GM23248 (cell line): ENCODE measurements at regions not wholly inside any gene's neighbourhood (a gene's known extent, or its start where the extent isn't known, plus 50 kb on each side); places are given as distances from the start of the nearest gene placed in this dataset.

Experiments used
- DNase-seq: peaks from one replicate; pipeline ENCODE4 v3.0.0-alpha.2; 2015
- H2AFZ ChIP-seq: fragments of 200-600 bp; sonication (generic); 2 replicates; pipeline ENCODE4 v1.6.1; 2016; ENCODE audit warnings: antibody characterized with exemption
- H3F3A ChIP-seq: fragments of 200-600 bp; sonication (generic); 2 replicates; pipeline ENCODE4 v1.6.1; 2016; ENCODE audit warnings: mild to moderate bottlenecking, antibody characterized with exemption, mixed run types; ENCODE audit not compliant: insufficient read depth
- H3K27ac ChIP-seq: fragments of 200-600 bp; sonication (generic); 2 replicates; pipeline ENCODE4 v1.5.1; 2016; ENCODE audit warnings: mild to moderate bottlenecking
- H3K27me3 ChIP-seq: fragments of 200-600 bp; sonication (generic); replicated peaks from 2 replicates; pipeline ENCODE4 v1.6.1; 2016; ENCODE audit warnings: mild to moderate bottlenecking; ENCODE audit not compliant: insufficient read depth
- H3K36me3 ChIP-seq: fragments of 200-600 bp; sonication (generic); 2 replicates; pipeline ENCODE4 v1.6.1; 2016; ENCODE audit warnings: low read depth, mild to moderate bottlenecking
- H3K4me1 ChIP-seq: fragments of 200-600 bp; sonication (generic); 2 replicates; pipeline ENCODE4 v1.6.1; 2016; ENCODE audit warnings: mild to moderate bottlenecking; ENCODE audit not compliant: insufficient read depth
- H3K4me2 ChIP-seq: fragments of 200-600 bp; sonication (generic); one replicate; pipeline ENCODE4 v1.6.1; 2016; ENCODE audit warnings: mild to moderate bottlenecking; ENCODE audit not compliant: unreplicated experiment
- H3K4me3 ChIP-seq: fragments of 200-600 bp; sonication (generic); 2 replicates; pipeline ENCODE4 v1.5.1; 2016; ENCODE audit warnings: mild to moderate bottlenecking
- H3K79me2 ChIP-seq: fragments of 200-600 bp; sonication (generic); 2 replicates; pipeline ENCODE4 v1.6.1; 2016; ENCODE audit warnings: mild to moderate bottlenecking; ENCODE audit not compliant: insufficient read depth
- H3K9ac ChIP-seq: fragments of 200-600 bp; sonication (generic); 2 replicates; pipeline ENCODE4 v1.6.1; 2016; ENCODE audit warnings: mild to moderate bottlenecking
- H3K9me2 ChIP-seq: fragments of 200-600 bp; sonication (generic); 2 replicates; pipeline ENCODE4 v1.6.1; 2016; ENCODE audit warnings: mixed run types, mild to moderate bottlenecking, moderate library complexity; ENCODE audit not compliant: insufficient read depth
- H3K9me3 ChIP-seq: fragments of 200-600 bp; sonication (generic); one replicate; pipeline ENCODE4 v1.6.1; 2017; ENCODE audit warnings: low read depth
- H4K20me1 ChIP-seq: fragments of 200-600 bp; sonication (generic); 2 replicates; pipeline ENCODE4 v1.6.0; 2016; ENCODE audit not compliant: insufficient read depth
- EZH2 ChIP-seq: fragments of 200-600 bp; sonication (generic); IDR thresholded peaks from 2 replicates; pipeline ENCODE4 v1.6.1; 2018; ENCODE audit warnings: antibody characterized with exemption, mild to moderate bottlenecking; ENCODE audit not compliant: insufficient read depth, poor library complexity, severe bottlenecking
- EZH2phosphoT487 ChIP-seq: fragments of 200-600 bp; sonication (generic); IDR thresholded peaks from 2 replicates; pipeline ENCODE4 v1.6.1; 2018; ENCODE audit warnings: antibody characterized with exemption, moderate library complexity, mild to moderate bottlenecking, low read depth; ENCODE audit not compliant: insufficient read depth
- WGBS, 2 experiments: methylation state at CpG; one replicate each; pipeline ENCODE4 v1.1.6; 2015 to 2017; ENCODE audit warnings: low lambda C conversion rate in 2 of 2, low coverage in 1 of 2; ENCODE audit errors: missing lambda C conversion rate in 2 of 2; 5-methylcytosine and 5-hydroxymethylcytosine counted together
- in situ Hi-C: fragments of 300-500 bp; cut with MboI; formaldehyde crosslinking; loops from 2 replicates; pipeline ENCODE4 v1.15.0; 2020

DNA sequence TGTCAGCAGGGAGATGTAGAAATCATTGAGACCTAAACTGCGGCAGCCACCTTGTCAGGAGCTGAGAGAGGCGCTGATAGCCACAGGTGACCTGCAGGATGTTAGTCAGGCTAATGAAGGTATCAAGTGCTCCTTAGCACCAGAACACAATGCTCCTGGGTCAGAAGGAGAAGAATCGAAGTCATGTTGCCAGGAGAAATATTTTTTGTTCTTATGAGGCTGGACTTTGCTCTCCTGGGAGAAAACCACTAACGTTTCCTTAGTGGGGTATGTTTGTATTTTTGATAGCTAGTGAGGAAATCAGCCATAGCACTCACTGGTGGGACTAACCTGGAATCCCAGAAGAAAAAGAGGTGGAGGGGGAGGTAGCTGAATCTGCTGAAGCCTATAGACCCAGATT is 120.9 kb upstream of the LRFN2 start:
- TF ChIP-seq EZH2 = no peak
- TF ChIP-seq EZH2phosphoT487 = no peak
- no peaks in the 10 kb centered on the region for H3K36me3 ChIP-seq
- no peak overlapping the region for H3K9ac ChIP-seq
- no peaks in the 10 kb centered on the region for H3K4me1 ChIP-seq
- no peaks in the 10 kb centered on the region for H3K9me3 ChIP-seq
- H3K27ac ChIP-seq = no peak overlapping the region
- no peaks in the 10 kb centered on the region for H4K20me1 ChIP-seq
- H3F3A ChIP-seq = no peaks in the 10 kb centered on the region
- in situ Hi-C loops = no loop called here
- no peaks in the 10 kb centered on the region for H3K9me2 ChIP-seq
- peaks cover 10% of the 10 kb centered on the region; the same call in 1 of the 2 replicates for H3K27me3 ChIP-seq
- no peak overlapping the region for H3K4me3 ChIP-seq
- no peak for DNase-seq
- H2AFZ ChIP-seq = no peak overlapping the region
- H3K79me2 ChIP-seq = no peaks in the 10 kb centered on the region
- H3K4me2 ChIP-seq = no peak overlapping the region
- 36 to 38% methylated on average over 4 of the region's 4 CpGs for WGBS, 2 experiments

DNA sequence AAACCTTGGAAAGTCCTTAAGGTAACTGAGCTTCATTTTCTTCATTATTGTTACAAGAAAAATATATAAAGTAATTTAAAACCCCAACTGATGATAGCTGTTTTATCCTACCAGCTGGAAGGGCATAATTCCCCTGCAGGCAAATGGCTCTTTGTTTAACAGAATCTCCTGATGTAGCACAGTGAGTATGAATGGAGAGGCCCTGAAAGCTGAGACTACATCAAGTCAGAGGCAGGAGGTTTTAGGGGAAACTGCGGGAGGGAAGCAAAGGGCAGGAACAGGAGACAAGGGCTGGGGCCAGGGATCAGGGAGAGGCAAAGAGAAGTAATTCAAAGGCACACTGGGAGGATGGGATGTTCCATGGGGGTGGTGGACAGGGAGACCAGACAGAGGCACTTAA is 119.0 kb upstream of the LRFN2 start:
- Histone ChIP-seq H2AFZ (no peak overlapping the region), H3K27ac (no peak overlapping the region), H3K9me2 (no peaks in the 10 kb centered on the region), H3K4me3 (no peak overlapping the region), H3K79me2 (no peaks in the 10 kb centered on the region), H3K4me1 (no peaks in the 10 kb centered on the region), H3K9me3 (no peaks in the 10 kb centered on the region), H3K36me3 (no peaks in the 10 kb centered on the region), H4K20me1 (no peaks in the 10 kb centered on the region), H3K4me2 (no peak overlapping the region), H3K9ac (no peak overlapping the region), H3F3A (no peaks in the 10 kb centered on the region), H3K27me3 (peaks cover 18% of the 10 kb centered on the region; the same call in 1 of the 2 replicates)
- no peak for DNase-seq
- TF ChIP-seq EZH2 (no peak), EZH2phosphoT487 (no peak)
- 25 to 58% methylated on average over 1 of the region's 1 CpG for WGBS, 2 experiments
- in situ Hi-C loops = no loop called here

DNA sequence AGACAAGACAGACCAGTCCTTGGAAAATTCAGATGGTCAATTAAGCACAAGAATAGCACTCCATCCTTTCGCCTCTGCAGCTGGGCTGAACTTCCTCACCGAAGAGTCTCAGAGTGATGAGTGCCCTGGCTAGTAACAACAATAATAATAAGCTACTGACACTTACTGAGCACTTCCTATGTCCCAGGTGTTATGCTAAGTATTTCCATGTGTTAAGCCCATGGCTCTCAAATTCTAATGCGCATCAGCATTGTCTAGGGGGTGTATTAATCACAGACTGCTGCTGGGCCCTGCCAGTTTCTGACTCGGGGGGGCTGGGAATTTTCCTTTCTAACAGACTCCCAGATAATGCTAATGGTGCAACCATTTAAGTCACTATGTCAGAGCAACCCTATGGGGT is 118.2 kb upstream of the LRFN2 start:
- in situ Hi-C loops = no loop called here
- Histone ChIP-seq H3K79me2 (no peaks in the 10 kb centered on the region), H3K9me2 (no peaks in the 10 kb centered on the region), H3K9ac (no peak overlapping the region), H3K4me1 (no peaks in the 10 kb centered on the region), H3F3A (no peaks in the 10 kb centered on the region), H3K9me3 (no peaks in the 10 kb centered on the region), H3K27me3 (peaks cover 19% of the 10 kb centered on the region; the same call in 1 of the 2 replicates), H3K4me2 (no peak overlapping the region), H3K4me3 (no peak overlapping the region), H3K36me3 (no peaks in the 10 kb centered on the region), H3K27ac (no peak overlapping the region), H4K20me1 (no peaks in the 10 kb centered on the region), H2AFZ (no peak overlapping the region)
- 61 to 67% methylated on average over 4 of the region's 4 CpGs for WGBS, 2 experiments
- TF ChIP-seq EZH2 (no peak), EZH2phosphoT487 (no peak)
- no peak for DNase-seq

DNA sequence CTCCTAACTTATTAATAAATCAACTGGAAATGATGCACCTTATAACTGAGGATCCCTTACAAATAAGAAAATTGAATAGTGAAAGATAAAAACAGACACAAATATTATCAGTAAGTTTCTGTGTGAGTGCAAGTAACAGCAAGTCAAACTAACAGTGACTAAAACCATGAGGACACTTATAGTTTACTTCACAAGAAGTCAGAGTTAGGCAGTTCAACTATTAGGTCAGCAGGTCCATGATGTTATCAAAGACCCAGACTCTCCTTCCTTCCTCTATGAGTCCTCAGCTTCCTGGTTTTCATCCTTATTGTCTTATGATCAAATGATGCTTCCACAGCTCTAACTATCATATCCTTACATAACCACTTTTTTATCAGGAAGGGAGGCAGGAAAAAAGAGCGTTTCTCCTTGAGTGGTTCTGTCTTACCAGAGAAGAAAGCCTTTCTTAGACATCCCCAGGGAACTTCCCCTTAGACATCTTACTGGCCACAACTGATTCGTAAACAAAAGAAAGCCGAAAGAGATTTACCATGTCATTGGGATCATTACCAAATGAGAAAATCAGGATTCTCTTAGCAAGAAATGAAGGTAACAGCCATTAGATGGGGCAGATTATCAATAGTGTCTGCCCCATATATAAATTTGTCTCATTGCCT is 114.3 kb upstream of the LRFN2 start:
- Histone ChIP-seq H3K9ac (no peak overlapping the region), H3K79me2 (no peaks in the 10 kb centered on the region), H3K27me3 (peaks cover 16% of the 10 kb centered on the region; the same call in 1 of the 2 replicates), H3K4me1 (no peaks in the 10 kb centered on the region), H3F3A (no peaks in the 10 kb centered on the region), H3K27ac (no peak overlapping the region), H3K9me2 (no peaks in the 10 kb centered on the region), H3K4me3 (no peak overlapping the region), H3K9me3 (no peaks in the 10 kb centered on the region), H3K36me3 (no peaks in the 10 kb centered on the region), H3K4me2 (no peak overlapping the region), H4K20me1 (no peaks in the 10 kb centered on the region), H2AFZ (no peak overlapping the region)
- WGBS, 2 experiments = 43 to 65% methylated on average over 3 of the region's 3 CpGs
- DNase-seq = no peak
- in situ Hi-C loops = no loop called here
- TF ChIP-seq EZH2 (no peak), EZH2phosphoT487 (no peak)
